ENCODE measurements at regions not wholly inside any gene's neighbourhood (a gene's known extent, or its start where the extent isn't known, plus 50 kb on each side); places are given as distances from the start of the nearest gene placed in this dataset.

DNA sequence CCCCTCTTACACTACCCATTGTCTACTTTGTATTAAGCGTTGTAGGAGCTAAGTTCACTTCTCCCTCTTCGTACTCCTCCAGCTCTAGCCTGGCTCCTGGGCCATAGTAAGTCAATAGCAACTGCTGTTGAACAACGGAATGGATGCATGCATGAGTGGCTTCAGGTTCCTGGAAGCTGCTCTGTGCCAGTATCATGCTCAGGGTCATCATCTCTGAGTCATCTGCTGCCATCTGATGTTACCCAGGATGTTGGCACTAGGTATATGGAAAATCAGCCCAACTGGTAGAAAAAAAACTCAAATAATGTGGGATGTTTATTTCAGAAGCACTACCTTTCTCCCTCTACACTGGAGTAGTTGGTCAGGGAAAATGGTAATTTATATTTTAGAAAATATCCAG, 536.8 kb downstream of the NPIPA7 start:
- TF ChIP-seq EZH2 (IDR thresholded peaks at IDR 0.05; ENCODE audit: insufficient read depth, poor library complexity, severe bottlenecking), result no peak
- TF ChIP-seq EZH2phosphoT487 (IDR thresholded peaks at IDR 0.05; ENCODE audit: insufficient read depth, low read depth), result no peak
